ENCODE measurements at regions not wholly inside any gene's neighbourhood (a gene's known extent, or its start where the extent isn't known, plus 50 kb on each side); places are given as distances from the start of the nearest gene placed in this dataset.

GRCh38 chr5:120088412-120088811 is 375.7 kb upstream of the PRR16 start (continued):
- TF ChIP-seq NFAT5 (CRISPR knock-in tag; IDR thresholded peaks at IDR 0.05) (no peak), FOSL2 (CRISPR knock-in tag; IDR thresholded peaks at IDR 0.05) (no peak), TEF (CRISPR knock-in tag; IDR thresholded peaks at IDR 0.05) (no peak)

GRCh38 chr5:120088836-120089235 is 375.3 kb upstream of the PRR16 start:
- H2AFZ ChIP-seq (ENCODE audit: low read length) = no peak overlapping the region
- H3K79me2 ChIP-seq (ENCODE audit: insufficient read depth, low read length) = no peaks in the 10 kb centered on the region
- H3K4me2 ChIP-seq (ENCODE audit: low read depth, low read length) = no peak overlapping the region
- DNase-seq (ENCODE audit: low spot score) (no peak), FAIRE-seq (no peak), ATAC-seq (no peak)
- ChIA-PET CTCF (ENCODE audit: low intra/inter-chr PET ratio, low total read pairs) (no interaction called here), POLR2A (no interaction called here)
- intact Hi-C loops (cut with micrococcal nuclease; ENCODE audit: unreplicated experiment) = no loop called here
- no peak overlapping the region for H3K4me3 ChIP-seq (replicated peaks in 1 of 3; ENCODE audit: insufficient read depth in 1 of 3, low read depth in 2 of 3, low read length in 3 of 3)
- no TSS peak for BruUV-seq (replicated peaks)
- in situ Hi-C loops (cut with HindIII; ENCODE audit: extremely low pct_ligation_motif_present, low pct_unique_long_range_greater_than_20kb) = no loop called here
- H3K4me1 ChIP-seq (ENCODE audit: insufficient read depth, low read length) = no peaks in the 10 kb centered on the region
- 0% methylated on average over 1 of the region's 1 CpG for WGBS (ENCODE audit: low lambda C conversion rate)
- TF ChIP-seq ZNF878 (CRISPR knock-in tag; IDR thresholded peaks at IDR 0.05) = no peak
- TF ChIP-seq NFYB (CRISPR knock-in tag; IDR thresholded peaks at IDR 0.05) = no peak
- no peak for TF ChIP-seq ZNF790 (CRISPR knock-in tag; IDR thresholded peaks at IDR 0.05; ENCODE audit: borderline replicate concordance)
- no peak for TF ChIP-seq ZNF607 (CRISPR knock-in tag; IDR thresholded peaks at IDR 0.05; ENCODE audit: borderline replicate concordance)
- TF ChIP-seq YEATS4 (CRISPR knock-in tag; IDR thresholded peaks at IDR 0.05; ENCODE audit: borderline replicate concordance) = no peak
- no peak for TF ChIP-seq ESRRA (CRISPR knock-in tag; IDR thresholded peaks at IDR 0.05; ENCODE audit: low read depth)
- TF ChIP-seq HMG20B (CRISPR knock-in tag; conservative IDR thresholded peaks at IDR 0.05) = no peak
- H3K36me3 ChIP-seq (replicated peaks in 1 of 2; ENCODE audit: control insufficient read depth in 1 of 2, insufficient read depth in 2 of 2, low read length in 2 of 2) = no peaks in the 10 kb centered on the region
- no peaks in the 10 kb centered on the region for H4K20me1 ChIP-seq (ENCODE audit: insufficient read depth, low read length)
- H3K27me3 ChIP-seq (ENCODE audit: control insufficient read depth in 1 of 2, insufficient read depth in 2 of 2, low read length in 2 of 2) = no peaks in the 10 kb centered on the region; a peak in 1 of 5 replicates
- H3K9ac ChIP-seq (ENCODE audit: insufficient read depth, low read depth, low read length) = no peak overlapping the region
- no peak overlapping the region for H3K27ac ChIP-seq (ENCODE audit: extremely low read length, insufficient read depth, low read length)
- no peaks in the 10 kb centered on the region for H3K9me3 ChIP-seq (ENCODE audit: low read length)

Data from HepG2 (cell line).